Pancreas (tissue), 10 donors: ENCODE measurements at regions not wholly inside any gene's neighbourhood (a gene's known extent, or its start where the extent isn't known, plus 50 kb on each side); places are given as distances from the start of the nearest gene placed in this dataset.
"Not testable (repeated sequence)": the region's sequence is repeated elsewhere in the genome, so short reads cannot be mapped to it uniquely, and the experiment has no call there.

Source experiments
- ATAC-seq, 4 donors: fragments of 200-7000 bp; cut with Tn5 transposase; one replicate each; pipeline versions ENCODE4 v1.8.0 to v1.9.1; 2020; ENCODE audit warnings: mild to moderate bottlenecking in 4 of 4, moderate library complexity in 4 of 4
- DNase-seq, 6 donors: peaks; one replicate each; pipeline ENCODE4 v3.0.0-alpha.2; 2020
- FAIRE-seq: peaks from 2 replicates; lab custom pipeline; 2012; peaks lifted over from hg19 to GRCh38; lab: Jason Lieb, UNC
- H3K27ac ChIP-seq, 4 donors: fragments of 200-600 bp; sonication (generic); 1 replicate in 3 of 4; 2 replicates in 1 of 4; pipeline versions ENCODE4 v1.5.0 to v1.8.0; 2020
- H3K27me3 ChIP-seq, 4 donors: fragments of 200-600 bp; one replicate each; pipeline ENCODE4 v1.8.0; 2021
- H3K36me3 ChIP-seq, 3 donors: fragments of 200-600 bp; sonication (generic) in 1 of 3; one replicate each; pipeline versions ENCODE4 v1.5.0 to v1.8.0; 2020 to 2021
- H3K4me1 ChIP-seq, 3 donors: fragments of 200-600 bp; one replicate each; pipeline ENCODE4 v1.8.0; 2021
- H3K4me3 ChIP-seq, 4 donors: fragments of 200-600 bp; sonication (generic) in 2 of 4; one replicate each; pipeline versions ENCODE4 v1.5.0 to v1.8.0; 2020 to 2021
- H3K9me3 ChIP-seq, 4 donors: fragments of 200-600 bp; one replicate each; pipeline ENCODE4 v1.8.0; 2021
- WGBS, 2 donors: extraction: QIAGEN DNeasy Blood & Tissue Kit; methylation state at CpG; one replicate each; pipeline ENCODE4 v1.1.7; 2013; 5-methylcytosine and 5-hydroxymethylcytosine counted together
- intact Hi-C, 3 donors: fragments of 100-400 bp; cut with DNase I; formaldehyde crosslinking; loops; one replicate each; pipeline versions ENCODE4 v1.11.1 to v1.14.2; 2022
- TF ChIP-seq, protein P1 (sequence below), 4 donors: fragments of 200-600 bp; sonication (generic) in 3 of 4; IDR thresholded peaks; one replicate each; pipeline versions ENCODE4 v1.5.0 to v1.8.0; 2021; ENCODE audit warnings: antibody characterized with exemption in 4 of 4
- donor health status: healthy with polysubstance abuse.
- donor health status: DM: no; HTN: no; CAD: no; lungs with moderate emphysema.
- donor health status: DM: no; HTN: no; CAD: no.
- donor health status: control.
- donor health status: control.
- donor health status: Bipolar disorder and iron deficiency.
- donor health status: DM: yes; HTN: yes; CAD: no.
- donor health status: DM: no; HTN: no; CAD: no.
- donor health status: DM: no; HTN: no; CAD: no.
- donor health status: DM: yes; HTN: yes; CAD: no.

DNA sequence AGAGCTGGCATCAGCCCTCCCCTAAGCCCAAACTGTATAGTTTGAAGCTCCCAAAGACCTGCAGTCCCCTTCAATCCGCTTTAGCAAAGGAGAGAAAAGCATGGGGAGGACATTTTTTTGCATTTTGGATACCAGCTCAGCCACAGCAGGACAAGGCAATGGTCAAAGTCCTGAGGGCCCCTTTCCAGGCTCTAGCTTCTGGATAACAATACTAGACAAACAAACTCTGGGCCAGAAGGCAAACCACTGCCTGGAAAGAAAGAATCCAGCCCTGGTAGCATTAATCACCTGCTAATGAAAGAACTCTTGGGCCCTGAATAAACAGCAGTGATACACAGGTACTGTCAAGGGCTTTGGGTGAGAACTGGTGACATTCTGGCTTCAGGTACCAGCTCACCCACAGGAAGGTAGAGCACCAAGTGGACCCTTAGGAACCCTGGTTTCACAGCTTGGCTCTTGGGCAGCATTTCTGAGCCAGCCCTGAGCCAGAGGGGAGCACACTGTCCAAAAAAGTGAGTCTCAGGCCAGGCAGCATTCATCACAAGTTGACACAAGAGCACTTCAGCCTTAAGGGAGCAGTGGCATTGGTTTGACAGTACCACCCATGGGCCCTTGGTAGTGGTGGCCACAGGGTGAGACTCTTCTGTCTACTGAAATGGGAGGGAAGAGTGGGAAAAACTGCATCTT lies 62.5 kb downstream of the SPIN3 start:
- H3K4me1 ChIP-seq = no peaks in the 10 kb centered on the region
- H3K36me3 ChIP-seq = no peaks in the 10 kb centered on the region
- no peak for ATAC-seq
- intact Hi-C loops = no loop called here
- no peaks in the 10 kb centered on the region for H3K9me3 ChIP-seq
- no peaks in the 10 kb centered on the region for H3K27me3 ChIP-seq
- TF ChIP-seq, protein P1, sequence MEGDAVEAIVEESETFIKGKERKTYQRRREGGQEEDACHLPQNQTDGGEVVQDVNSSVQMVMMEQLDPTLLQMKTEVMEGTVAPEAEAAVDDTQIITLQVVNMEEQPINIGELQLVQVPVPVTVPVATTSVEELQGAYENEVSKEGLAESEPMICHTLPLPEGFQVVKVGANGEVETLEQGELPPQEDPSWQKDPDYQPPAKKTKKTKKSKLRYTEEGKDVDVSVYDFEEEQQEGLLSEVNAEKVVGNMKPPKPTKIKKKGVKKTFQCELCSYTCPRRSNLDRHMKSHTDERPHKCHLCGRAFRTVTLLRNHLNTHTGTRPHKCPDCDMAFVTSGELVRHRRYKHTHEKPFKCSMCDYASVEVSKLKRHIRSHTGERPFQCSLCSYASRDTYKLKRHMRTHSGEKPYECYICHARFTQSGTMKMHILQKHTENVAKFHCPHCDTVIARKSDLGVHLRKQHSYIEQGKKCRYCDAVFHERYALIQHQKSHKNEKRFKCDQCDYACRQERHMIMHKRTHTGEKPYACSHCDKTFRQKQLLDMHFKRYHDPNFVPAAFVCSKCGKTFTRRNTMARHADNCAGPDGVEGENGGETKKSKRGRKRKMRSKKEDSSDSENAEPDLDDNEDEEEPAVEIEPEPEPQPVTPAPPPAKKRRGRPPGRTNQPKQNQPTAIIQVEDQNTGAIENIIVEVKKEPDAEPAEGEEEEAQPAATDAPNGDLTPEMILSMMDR (IDR thresholded peaks at IDR 0.05) = no peak
- no peak overlapping the region for H3K27ac ChIP-seq
- WGBS, 2 donors = 15 to 21% methylated on average over 1 of the region's 1 CpG
- H3K4me3 ChIP-seq = no peak overlapping the region
- no peak for FAIRE-seq
- no peak for DNase-seq

DNA sequence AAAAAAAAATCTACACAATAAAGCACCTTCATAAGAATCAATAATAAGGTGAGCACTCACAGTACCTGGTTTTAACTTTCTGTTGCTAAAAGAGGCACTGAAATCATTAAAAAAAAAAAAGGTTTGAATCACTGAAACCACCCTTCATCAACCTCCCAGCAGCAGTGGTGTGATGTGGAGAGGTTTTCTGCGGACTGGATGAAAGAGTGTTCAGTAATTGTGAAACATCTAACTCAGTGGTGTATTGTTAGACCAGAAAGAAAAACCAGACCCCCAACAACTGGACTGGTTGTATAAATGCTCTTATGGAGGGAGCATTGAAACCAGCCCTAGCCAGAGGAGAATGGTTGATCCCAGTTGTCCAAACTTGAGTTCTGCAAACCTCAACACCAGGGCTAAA lies 63.2 kb downstream of the SPIN3 start:
- FAIRE-seq (no peak), DNase-seq (no peak), ATAC-seq (no peak)
- no peak overlapping the region for H3K27ac ChIP-seq
- no peaks in the 10 kb centered on the region for H3K27me3 ChIP-seq
- TF ChIP-seq, protein P1 (IDR thresholded peaks at IDR 0.05) = no peak
- H3K4me1 ChIP-seq = no peaks in the 10 kb centered on the region
- no peaks in the 10 kb centered on the region for H3K9me3 ChIP-seq
- H3K4me3 ChIP-seq = no peak overlapping the region
- no peaks in the 10 kb centered on the region for H3K36me3 ChIP-seq
- intact Hi-C loops = no loop called here
- 56 to 63% methylated on average over 1 of the region's 1 CpG for WGBS, 2 donors

DNA sequence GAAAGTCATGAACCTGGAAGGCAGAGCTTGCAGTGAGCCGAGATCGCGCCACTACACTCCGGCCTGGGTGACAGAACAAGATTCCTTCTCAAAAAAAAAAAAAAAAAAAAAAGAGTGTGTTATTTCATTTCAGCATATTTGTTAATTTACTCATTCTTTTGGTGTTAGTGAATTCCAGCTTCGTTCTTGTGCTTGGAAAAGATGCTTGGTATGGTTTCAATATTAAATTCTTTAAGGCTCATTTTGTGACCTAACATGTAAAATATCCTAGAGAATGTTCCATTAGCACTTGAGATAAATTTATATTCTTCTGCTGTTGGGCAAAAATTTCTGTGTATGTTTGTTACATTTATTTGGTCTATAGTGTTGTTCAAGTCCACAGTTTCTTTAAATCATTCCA lies 66.8 kb downstream of the SPIN3 start:
- Histone ChIP-seq H3K4me1 (no peaks in the 10 kb centered on the region), H3K27me3 (peaks cover 0 to 4% (median 0%) of the 10 kb centered on the region in 4 donors), H3K36me3 (no peaks in the 10 kb centered on the region), H3K9me3 (no peaks in the 10 kb centered on the region), H3K27ac (no peak overlapping the region), H3K4me3 (no peak overlapping the region)
- intact Hi-C loops = no loop called here
- ATAC-seq = no peak
- DNase-seq = no peak
- no peak for FAIRE-seq
- 56 to 60% methylated on average over 5 of the region's 5 CpGs for WGBS, 2 donors
- TF ChIP-seq, protein P1 (IDR thresholded peaks at IDR 0.05) = no peak

DNA sequence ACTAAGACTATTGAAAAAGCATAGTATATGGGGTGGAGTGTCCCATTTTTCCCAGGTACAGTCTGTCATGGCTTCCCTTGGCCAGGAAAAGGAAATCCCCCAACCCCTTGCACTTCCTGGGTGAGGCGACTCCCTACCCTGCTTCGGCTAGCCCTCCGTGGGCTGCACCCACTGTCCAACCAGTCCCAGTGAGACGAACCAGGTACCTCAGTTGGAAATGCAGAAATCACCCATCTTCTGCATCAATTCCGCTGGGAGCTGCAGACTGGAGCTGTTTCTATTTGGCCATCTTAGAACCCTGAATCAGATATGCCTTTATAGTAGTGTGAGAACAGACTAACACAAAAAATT lies 74.4 kb downstream of the SPIN3 start:
- H3K4me1 ChIP-seq, intact Hi-C loops: not testable (repeated sequence)

DNA sequence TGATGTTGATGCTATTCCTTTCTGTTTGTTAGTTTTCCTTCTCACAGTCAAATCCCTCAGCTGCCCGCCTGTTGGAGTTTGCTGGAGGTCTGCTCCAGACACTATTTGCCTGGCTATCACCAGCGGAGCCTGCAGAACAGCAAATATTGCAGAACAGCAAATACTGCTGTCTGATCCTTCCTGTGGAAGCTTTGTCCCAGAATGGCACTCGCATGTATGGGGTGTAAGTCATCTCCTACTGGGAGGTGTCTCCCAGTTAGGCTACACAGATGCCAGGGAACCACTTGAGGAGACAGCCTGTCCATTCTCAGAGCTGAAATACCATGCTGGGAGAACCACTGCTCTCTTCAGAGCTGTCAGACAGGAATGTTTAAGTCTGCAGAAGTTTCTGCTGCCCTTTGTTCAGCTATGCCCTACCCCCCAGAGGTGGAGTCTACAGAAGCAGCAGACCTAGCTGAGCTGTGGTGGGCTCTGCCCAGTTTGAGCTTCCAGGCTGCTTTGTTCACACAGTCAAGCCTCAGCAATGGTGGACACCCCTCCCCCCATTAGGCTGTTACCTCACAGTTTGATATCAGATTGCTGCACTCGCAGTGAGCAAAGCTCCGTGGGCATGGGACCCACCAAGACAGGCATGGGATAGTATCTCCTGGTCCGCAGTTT lies 74.9 kb downstream of the SPIN3 start:
- FAIRE-seq = no peak
- Histone ChIP-seq H3K27me3 (peaks cover 0 to 5% (median 0%) of the 10 kb centered on the region in 4 donors), H3K4me3 (no peak overlapping the region), H3K36me3 (no peaks in the 10 kb centered on the region), H3K9me3 (no peaks in the 10 kb centered on the region), H3K4me1 (no peaks in the 10 kb centered on the region), H3K27ac (no peak overlapping the region)
- no peak for DNase-seq
- no peak for ATAC-seq
- 58% methylated on average over 6 of the region's 6 CpGs for WGBS, 2 donors
- TF ChIP-seq, protein P1 (IDR thresholded peaks at IDR 0.05) = no peak
- intact Hi-C loops = no loop called here

More for the DNA sequence above, 74.4 kb downstream of the SPIN3 start:
- not testable (repeated sequence) for H3K4me3 ChIP-seq, H3K9me3 ChIP-seq, FAIRE-seq, DNase-seq, H3K27me3 ChIP-seq, H3K27ac ChIP-seq, ATAC-seq, H3K36me3 ChIP-seq
- WGBS, 2 donors = 71 to 74% methylated on average over 5 of the region's 5 CpGs
